Adrenal gland (tissue), 9 donors: ENCODE measurements at regions not wholly inside any gene's neighbourhood (a gene's known extent, or its start where the extent isn't known, plus 50 kb on each side); places are given as distances from the start of the nearest gene placed in this dataset.

Experiments
- DNase-seq, 7 donors: peaks; one replicate each; pipeline ENCODE4 v3.0.0-alpha.2; 2019 to 2020
- H3K27ac ChIP-seq, 5 donors: fragments of 200-600 bp; sonication (generic) in 4 of 5; 1 replicate in 3 of 5; 2 replicates in 2 of 5; pipeline versions ENCODE4 v1.5.1 to v1.8.0; 2016 to 2020; ENCODE audit warnings: mild to moderate bottlenecking in 1 of 5
- H3K27me3 ChIP-seq: fragments of 200-600 bp; 2 replicates; pipeline ENCODE4 v1.8.0; 2021
- H3K36me3 ChIP-seq, 2 donors: fragments of 200-600 bp; replicated peaks in 1 of 2; 1 replicate in 1 of 2; 2 replicates in 1 of 2; pipeline versions ENCODE4 v1.5.1 to v1.8.0; 2018 to 2022
- H3K4me1 ChIP-seq, 2 donors: fragments of 200-600 bp; replicated peaks in 1 of 2; 1 replicate in 1 of 2; 2 replicates in 1 of 2; pipeline versions ENCODE4 v1.5.1 to v1.8.0; 2018 to 2021
- H3K4me3 ChIP-seq, 4 donors: fragments of 200-600 bp; sonication (generic) in 3 of 4; one replicate each; pipeline ENCODE4 v1.5.1; 2016 to 2018
- H3K9me3 ChIP-seq, 3 donors: fragments of 200-600 bp; sonication (generic) in 1 of 3; replicated peaks in 1 of 3; 1 replicate in 2 of 3; 2 replicates in 1 of 3; pipeline versions ENCODE4 v1.5.1 to v1.8.0; 2016 to 2021
- POLR2A ChIP-seq, 2 donors: fragments of 450-650 bp; IDR thresholded peaks; one replicate each; pipeline ENCODE4 v1.6.1; 2017; ENCODE audit warnings: antibody characterized with exemption in 2 of 2, mild to moderate bottlenecking in 2 of 2, moderate library complexity in 1 of 2
- WGBS, 4 donors: extraction: QIAGEN DNeasy Blood & Tissue Kit in 2 of 4; methylation state at CpG; one replicate each; pipeline versions ENCODE4 v1.1.5 to v1.1.7; 2013 to 2017; 5-methylcytosine and 5-hydroxymethylcytosine counted together
- intact Hi-C, 2 donors: fragments of 100-400 bp; cut with DNase I; formaldehyde crosslinking; loops; one replicate each; pipeline versions ENCODE4 v1.14.1 to v1.15.0; 2022 to 2023
- TF ChIP-seq, protein P1 (sequence below), 6 experiments: fragments of 450-650 bp in 4 of 6; fragments of 200-600 bp in 2 of 6; sonication (generic) in 1 of 6; IDR thresholded peaks; 1 replicate in 5 of 6; 2 replicates in 1 of 6; pipeline versions ENCODE4 v1.5.1 to v1.8.0; 2016 to 2021; ENCODE audit warnings: antibody characterized with exemption in 6 of 6, mild to moderate bottlenecking in 2 of 6, moderate library complexity in 1 of 6
- donor health status: healthy with polysubstance abuse.
- donor health status: Bipolar disorder and iron deficiency.
- donor health status: DM: yes; HTN: yes; CAD: no.
- donor health status: DM: no; HTN: no; CAD: no.
- donor health status: DM: no; HTN: no; CAD: no.

- Histone ChIP-seq H3K27me3 (no peaks in the 10 kb centered on the region), H3K4me3 (no peak overlapping the region), H3K27ac (no peak overlapping the region), H3K4me1 (no peaks in the 10 kb centered on the region), H3K9me3 (no peaks in the 10 kb centered on the region), H3K36me3 (no peaks in the 10 kb centered on the region)
- intact Hi-C loops, result no loop called here
- DNase-seq, result no peak
- TF ChIP-seq, protein P1, sequence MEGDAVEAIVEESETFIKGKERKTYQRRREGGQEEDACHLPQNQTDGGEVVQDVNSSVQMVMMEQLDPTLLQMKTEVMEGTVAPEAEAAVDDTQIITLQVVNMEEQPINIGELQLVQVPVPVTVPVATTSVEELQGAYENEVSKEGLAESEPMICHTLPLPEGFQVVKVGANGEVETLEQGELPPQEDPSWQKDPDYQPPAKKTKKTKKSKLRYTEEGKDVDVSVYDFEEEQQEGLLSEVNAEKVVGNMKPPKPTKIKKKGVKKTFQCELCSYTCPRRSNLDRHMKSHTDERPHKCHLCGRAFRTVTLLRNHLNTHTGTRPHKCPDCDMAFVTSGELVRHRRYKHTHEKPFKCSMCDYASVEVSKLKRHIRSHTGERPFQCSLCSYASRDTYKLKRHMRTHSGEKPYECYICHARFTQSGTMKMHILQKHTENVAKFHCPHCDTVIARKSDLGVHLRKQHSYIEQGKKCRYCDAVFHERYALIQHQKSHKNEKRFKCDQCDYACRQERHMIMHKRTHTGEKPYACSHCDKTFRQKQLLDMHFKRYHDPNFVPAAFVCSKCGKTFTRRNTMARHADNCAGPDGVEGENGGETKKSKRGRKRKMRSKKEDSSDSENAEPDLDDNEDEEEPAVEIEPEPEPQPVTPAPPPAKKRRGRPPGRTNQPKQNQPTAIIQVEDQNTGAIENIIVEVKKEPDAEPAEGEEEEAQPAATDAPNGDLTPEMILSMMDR (IDR thresholded peaks at IDR 0.05), result no peak
- TF ChIP-seq POLR2A (IDR thresholded peaks at IDR 0.05), result no peak
- 50 to 68% (median 59%) methylated on average over 1 of the region's 1 CpG for WGBS, 4 donors
Observed at GRCh38 chr1:232132572-232132971, 497.4 kb downstream of the SIPA1L2 start.

- intact Hi-C loops, result no loop called here
- H3K4me1 ChIP-seq, result no peaks in the 10 kb centered on the region
- WGBS, 4 donors, result 78 to 84% (median 81%) methylated on average over 1 of the region's 1 CpG
- no peaks in the 10 kb centered on the region for H3K9me3 ChIP-seq
- no peaks in the 10 kb centered on the region for H3K36me3 ChIP-seq
- DNase-seq, result no peak
- H3K27me3 ChIP-seq, result no peaks in the 10 kb centered on the region
- TF ChIP-seq POLR2A (IDR thresholded peaks at IDR 0.05), result no peak
- TF ChIP-seq, protein P1 (IDR thresholded peaks at IDR 0.05), result no peak
- H3K27ac ChIP-seq, result no peak overlapping the region
- no peak overlapping the region for H3K4me3 ChIP-seq
Observed at GRCh38 chr1:232131715-232132391, 498.1 kb downstream of the SIPA1L2 start.

- 65 to 86% (median 75%) methylated on average over 4 of the region's 4 CpGs for WGBS, 4 donors
- intact Hi-C loops, result no loop called here
- no peak for TF ChIP-seq POLR2A (IDR thresholded peaks at IDR 0.05)
- TF ChIP-seq, protein P1 (IDR thresholded peaks at IDR 0.05), result no peak
- H3K36me3 ChIP-seq, result no peaks in the 10 kb centered on the region
- no peak overlapping the region for H3K27ac ChIP-seq
- no peak overlapping the region for H3K4me3 ChIP-seq
- no peaks in the 10 kb centered on the region for H3K4me1 ChIP-seq
- DNase-seq, result no peak
- no peaks in the 10 kb centered on the region for H3K9me3 ChIP-seq
- no peaks in the 10 kb centered on the region for H3K27me3 ChIP-seq
Observed at GRCh38 chr1:232130815-232131480, 499.0 kb downstream of the SIPA1L2 start.

DNA sequence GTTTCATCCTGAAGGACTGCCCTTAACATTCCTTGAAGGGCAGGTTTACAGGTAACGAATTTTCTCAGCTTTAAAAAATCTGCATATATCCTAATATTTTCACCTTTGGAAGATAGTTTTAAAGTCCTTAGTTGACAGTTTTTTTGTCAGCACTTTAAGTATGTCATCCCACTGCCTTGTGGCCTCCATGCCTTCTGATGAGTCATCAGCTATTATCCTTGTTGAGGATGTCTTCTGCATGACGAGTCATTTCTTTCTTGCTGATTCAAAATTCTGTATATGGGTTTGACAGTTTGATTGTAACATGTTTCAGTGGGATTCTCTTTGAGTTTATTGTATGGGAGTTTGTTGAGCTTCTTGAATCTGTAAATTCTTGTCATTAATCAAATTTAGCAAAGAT is 500.6 kb downstream of the DISC1 start:
- WGBS, 4 donors, result 55 to 72% (median 62%) methylated on average over 2 of the region's 2 CpGs
- Histone ChIP-seq H3K9me3 (no peaks in the 10 kb centered on the region), H3K27ac (no peak overlapping the region), H3K4me1 (no peaks in the 10 kb centered on the region), H3K27me3 (no peaks in the 10 kb centered on the region), H3K36me3 (no peaks in the 10 kb centered on the region), H3K4me3 (no peak overlapping the region)
- TF ChIP-seq, protein P1 (IDR thresholded peaks at IDR 0.05), result no peak
- no peak for TF ChIP-seq POLR2A (IDR thresholded peaks at IDR 0.05)
- intact Hi-C loops, result no loop called here
- DNase-seq, result no peak
